VCaP (cell line): ENCODE measurements at regions not wholly inside any gene's neighbourhood (a gene's known extent, or its start where the extent isn't known, plus 50 kb on each side); places are given as distances from the start of the nearest gene placed in this dataset.

ENCODE experiments used
- H3K27ac ChIP-seq: fragments of 450-650 bp; 2 replicates; pipeline ENCODE4 v1.5.1; 2017
- TF ChIP-seq, protein P1 (sequence below): fragments of 450-650 bp; conservative IDR thresholded peaks from 2 replicates; pipeline ENCODE4 v1.5.1; 2017; ENCODE audit warnings: mild to moderate bottlenecking, moderate library complexity

DNA sequence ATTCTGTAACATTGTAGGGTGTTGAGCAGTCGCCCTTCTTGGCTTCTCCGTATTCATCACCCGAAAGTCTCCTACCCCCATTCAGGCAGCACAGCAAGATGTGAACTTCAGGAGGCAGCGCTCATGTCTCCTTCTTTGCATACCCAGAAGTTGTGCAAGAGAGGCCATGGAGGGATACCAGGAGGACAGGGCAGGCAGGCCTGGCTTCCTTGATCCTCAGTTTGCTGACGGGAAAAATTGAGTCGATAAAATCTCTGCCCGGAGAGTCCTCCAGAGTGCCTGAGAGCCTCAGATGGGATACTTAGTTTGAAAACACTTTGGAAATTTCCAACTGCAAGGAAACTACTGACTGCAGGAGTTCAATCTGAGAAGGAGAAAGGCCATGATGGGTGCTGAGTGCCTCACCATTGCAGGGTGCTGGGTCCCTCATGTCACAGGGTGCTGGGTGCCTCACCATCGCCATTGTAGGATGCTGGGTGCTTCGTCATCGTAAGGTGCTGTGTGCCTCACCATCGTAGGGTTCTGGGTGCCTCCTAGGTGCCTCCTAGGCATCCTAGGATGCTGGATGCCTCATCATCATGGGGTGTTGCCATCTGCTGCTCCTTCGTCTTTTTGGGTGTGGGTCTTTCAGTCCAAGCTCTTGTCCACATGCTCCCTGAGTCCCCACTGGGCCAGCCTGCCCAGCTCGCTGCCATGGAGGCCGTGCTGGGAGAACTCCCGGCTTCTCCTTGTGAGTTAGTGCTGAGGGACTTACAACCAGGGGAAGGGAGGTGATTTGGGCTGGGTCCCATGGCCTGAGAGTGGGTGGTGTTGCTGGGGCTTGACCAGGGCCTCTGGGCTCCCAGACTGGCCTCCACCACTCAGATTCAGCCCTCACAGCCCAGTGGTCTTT lies 162.4 kb downstream of the DDX1 start:
- TF ChIP-seq, protein P1, sequence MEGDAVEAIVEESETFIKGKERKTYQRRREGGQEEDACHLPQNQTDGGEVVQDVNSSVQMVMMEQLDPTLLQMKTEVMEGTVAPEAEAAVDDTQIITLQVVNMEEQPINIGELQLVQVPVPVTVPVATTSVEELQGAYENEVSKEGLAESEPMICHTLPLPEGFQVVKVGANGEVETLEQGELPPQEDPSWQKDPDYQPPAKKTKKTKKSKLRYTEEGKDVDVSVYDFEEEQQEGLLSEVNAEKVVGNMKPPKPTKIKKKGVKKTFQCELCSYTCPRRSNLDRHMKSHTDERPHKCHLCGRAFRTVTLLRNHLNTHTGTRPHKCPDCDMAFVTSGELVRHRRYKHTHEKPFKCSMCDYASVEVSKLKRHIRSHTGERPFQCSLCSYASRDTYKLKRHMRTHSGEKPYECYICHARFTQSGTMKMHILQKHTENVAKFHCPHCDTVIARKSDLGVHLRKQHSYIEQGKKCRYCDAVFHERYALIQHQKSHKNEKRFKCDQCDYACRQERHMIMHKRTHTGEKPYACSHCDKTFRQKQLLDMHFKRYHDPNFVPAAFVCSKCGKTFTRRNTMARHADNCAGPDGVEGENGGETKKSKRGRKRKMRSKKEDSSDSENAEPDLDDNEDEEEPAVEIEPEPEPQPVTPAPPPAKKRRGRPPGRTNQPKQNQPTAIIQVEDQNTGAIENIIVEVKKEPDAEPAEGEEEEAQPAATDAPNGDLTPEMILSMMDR, result no peak
- no peak overlapping the region for H3K27ac ChIP-seq

DNA sequence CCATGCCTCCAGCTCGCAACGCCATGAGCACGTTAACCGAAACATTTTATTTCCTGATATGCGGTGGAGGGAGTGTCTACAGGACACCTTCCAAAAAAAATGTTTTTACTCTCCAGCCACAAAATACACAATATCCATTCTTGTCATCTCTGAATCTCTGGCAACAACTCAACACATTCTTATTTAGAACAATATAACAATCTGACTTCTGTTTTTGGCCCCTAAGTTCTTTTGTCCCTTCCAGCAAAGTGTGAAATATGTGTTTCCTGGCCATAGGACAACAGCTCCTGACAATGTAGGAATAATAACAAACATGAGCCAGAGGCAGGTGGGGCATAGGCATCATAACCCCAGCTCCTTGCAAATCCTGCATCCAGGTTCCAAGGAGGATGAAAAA lies 163.0 kb downstream of the DDX1 start:
- TF ChIP-seq, protein P1, result no peak
- no peak overlapping the region for H3K27ac ChIP-seq

DNA sequence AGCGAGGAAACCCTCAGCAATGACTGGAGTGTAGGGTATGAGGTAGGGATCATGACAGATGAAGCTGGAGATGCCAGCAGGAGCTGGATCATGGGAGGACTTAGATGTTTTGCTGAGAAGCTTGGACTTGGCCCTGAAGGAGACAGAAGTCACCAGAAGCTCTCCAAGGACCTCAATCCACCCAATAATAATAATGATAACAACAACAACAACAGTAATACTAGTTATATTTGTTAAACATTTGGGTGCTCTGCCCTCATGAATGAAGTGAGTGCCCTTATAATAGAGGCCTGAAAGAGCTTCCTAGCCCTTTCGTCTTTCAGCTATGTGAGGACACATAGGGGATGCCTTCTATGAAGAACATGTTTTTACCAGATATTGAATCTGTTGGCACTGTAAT lies 163.9 kb downstream of the DDX1 start:
- H3K27ac ChIP-seq, result no peak overlapping the region
- TF ChIP-seq, protein P1, result no peak

DNA sequence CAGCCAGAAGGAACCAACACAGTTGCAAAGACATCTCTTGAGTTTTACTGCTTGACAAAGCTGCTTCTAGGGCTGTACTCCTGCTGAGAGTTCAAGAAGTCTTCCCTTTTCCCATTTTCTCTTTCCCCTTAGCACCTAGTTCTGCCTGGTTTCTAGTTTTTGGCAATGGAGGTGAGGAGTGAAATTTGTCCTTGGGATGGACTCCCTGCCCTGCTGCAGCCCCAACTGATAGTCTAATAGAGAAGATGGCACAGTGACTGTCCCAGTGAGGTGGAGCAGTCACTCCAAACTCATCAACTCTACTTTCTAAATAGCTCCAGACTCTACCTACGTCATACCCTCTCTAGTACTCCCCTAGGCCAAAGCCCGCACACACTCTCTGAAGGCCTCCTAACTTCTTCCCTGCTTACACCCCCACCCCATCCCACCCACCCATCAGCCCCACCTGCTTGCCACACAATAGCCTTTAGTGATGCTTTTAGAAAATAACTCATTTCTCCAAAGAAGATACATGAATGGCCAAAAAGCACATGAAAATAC lies 164.4 kb downstream of the DDX1 start:
- no peak overlapping the region for H3K27ac ChIP-seq
- TF ChIP-seq, protein P1, result no peak

- TF ChIP-seq, protein P1, result no peak
- H3K27ac ChIP-seq, result no peak overlapping the region
These were observed 165.5 kb downstream of the DDX1 start for GRCh38 chr2:15756882-15757819.

GRCh38 chr2:15757820-15758586 lies 166.3 kb downstream of the DDX1 start:
- H3K27ac ChIP-seq, result no peak overlapping the region
- TF ChIP-seq, protein P1, result no peak
